GM21786 (cell line): ENCODE measurements at regions not wholly inside any gene's neighbourhood (a gene's known extent, or its start where the extent isn't known, plus 50 kb on each side); places are given as distances from the start of the nearest gene placed in this dataset.

Experiments used
- ATAC-seq: cut with Tn5 transposase; IDR thresholded peaks from one replicate; pipeline ENCODE4 v1.9.1; 2021; ENCODE audit not compliant: unreplicated experiment

GRCh38 chr3:181134873-181135272, 145.3 kb upstream of the DNAJC19 start:
- no peak for ATAC-seq

GRCh38 chr3:181133832-181134231, 144.3 kb upstream of the DNAJC19 start:
- ATAC-seq, result no peak

- no peak for ATAC-seq
These were observed 116.1 kb upstream of the DNAJC19 start for GRCh38 chr3:181105646-181106045.

DNA sequence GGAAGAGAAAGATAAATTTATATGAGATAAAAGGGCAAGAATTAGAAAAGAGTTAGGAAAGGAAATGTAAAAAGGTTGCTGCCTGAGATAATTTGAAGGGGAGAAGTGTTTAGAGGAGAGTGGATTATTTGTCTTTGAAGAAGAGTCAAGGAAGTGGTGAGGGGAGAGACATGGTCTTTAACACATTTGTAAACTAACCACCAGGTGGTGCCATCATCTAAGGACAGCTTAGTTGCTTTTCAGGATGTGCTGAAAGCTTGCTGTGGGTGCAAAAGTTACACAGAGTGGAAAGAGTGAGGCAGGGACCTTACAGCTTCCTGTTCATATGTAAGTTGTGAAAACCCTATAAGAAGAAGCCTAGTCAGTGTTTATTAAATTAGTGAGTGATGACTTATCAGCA, 114.1 kb upstream of the DNAJC19 start:
- ATAC-seq, result no peak

DNA sequence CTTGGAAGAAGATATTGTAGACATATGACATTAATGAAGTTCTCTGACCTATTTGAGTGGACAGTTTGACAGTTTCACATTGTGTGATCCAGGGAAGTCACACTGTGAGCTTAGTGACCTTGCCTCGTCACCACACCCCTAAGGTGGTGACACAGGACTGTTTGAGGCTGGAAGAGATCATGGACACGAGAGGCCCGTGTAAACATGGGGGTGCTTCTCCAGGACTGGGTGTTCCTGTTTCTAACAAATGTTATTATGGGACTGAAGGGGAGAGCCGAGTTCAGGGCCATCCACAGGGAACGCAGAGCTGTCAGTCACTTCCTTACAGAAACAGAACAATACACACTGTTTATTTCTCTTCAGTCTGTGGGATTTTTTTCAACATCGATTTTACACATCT, 96.5 kb upstream of the DNAJC19 start:
- no peak for ATAC-seq

DNA sequence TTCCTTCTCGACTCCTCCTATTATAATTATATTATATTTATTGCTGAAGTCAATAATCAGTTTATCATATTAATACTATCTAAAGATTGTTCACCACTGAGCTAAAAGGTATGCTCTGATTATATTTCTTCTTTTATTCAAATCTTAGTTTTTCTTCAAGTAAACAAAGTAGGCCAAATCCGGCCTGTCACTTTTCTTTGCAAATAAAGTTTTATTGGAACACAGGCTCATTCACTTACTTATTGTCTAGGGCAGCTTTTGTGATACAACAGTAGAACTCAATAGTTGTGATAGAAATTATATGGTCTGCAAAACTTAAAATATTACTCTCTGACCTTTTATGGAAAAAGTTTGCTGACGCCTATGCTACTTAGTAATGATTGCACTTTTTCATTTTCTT, 92.4 kb upstream of the DNAJC19 start:
- no peak for ATAC-seq

DNA sequence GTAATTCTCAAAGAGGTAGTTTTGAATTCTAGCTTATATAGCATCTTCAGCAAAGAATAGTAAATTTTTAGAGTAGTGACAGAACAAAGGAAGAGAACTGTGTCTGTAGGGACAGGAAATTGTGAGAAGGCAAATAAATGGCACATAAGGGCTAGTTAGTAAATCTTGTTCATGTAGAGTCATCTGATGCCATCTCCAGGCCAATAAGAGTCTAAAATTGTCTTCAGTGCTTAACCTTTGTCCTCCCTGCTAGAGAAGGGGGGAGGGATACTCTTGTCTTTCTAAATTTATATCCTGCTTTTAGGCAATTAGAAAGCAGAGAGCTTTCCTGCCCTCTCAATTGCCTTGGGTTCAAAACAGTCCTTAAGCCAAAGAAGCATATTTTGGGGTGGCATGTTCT, 87.0 kb upstream of the DNAJC19 start:
- no peak for ATAC-seq

GRCh38 chr3:181075098-181075497, 85.6 kb upstream of the DNAJC19 start:
- ATAC-seq, result no peak

DNA sequence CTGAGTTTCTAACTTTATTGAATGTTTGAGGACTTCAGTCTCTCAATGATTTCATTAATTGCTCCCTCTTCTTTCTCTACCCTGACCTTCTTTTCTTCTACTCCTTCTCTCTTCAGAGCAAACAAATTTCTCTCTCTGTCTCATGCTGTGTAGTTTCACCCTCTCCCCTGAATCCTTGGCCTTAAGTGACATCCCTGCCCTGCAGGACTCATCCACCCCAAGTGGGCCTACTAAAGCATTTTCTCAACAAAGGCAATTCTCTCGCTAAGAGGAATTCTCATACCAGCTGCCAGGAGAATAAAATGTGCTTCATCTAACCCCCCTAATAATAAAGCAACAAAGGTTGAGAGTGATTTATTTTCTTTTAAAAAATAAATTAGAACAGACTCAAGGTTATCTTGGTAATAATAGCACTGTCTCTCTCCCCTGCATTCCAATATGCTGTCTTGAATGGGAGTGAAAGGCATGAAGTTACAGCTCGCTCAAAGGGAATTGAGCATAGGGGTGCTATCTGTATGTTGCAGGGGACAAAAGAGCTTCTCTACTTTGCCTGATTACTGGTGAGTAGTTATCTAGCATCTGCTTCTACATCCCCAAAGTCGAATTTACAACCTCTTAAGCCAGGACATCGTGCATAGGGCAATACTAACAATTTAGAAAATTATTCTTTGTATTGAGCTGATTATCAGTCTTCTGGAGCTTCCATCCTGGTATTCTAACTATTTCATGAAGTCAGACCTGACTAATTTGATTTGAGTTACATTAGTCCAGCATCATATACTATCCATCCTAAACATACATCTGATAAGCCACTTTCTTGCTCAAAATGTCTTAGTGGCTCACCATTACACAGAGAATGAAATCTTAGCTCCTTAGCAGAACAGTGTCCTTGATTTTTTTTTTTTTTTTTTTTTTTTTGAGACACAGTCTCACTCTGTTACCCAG, 76.9 kb upstream of the DNAJC19 start:
- no peak for ATAC-seq

DNA sequence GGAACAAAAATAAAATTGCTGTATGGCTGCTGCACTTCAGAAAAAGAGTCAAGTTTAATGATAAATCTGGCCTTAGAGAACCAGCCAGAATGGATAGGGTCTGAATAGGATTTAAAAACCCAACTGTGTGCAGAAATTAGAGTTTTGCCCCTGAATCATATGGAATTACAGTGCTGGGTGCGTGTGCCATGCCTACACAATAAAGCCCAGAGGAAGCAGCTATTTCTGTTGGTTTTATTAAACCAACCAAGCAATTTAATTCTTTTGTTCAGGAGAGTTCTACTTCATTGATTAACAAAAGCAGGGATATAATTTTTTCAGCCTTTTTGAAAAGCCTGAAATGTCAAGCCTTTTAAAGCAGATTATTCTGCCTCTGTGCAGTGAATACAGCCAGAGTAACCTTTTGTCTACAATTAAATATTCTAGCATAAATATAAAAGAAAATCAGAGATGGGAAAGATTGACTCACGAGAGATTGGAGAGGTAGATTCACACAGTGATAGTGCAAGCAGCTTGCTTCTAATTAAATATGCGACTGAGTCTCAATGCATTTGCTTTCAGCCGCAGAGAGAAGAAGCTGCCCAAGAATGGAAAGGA, 66.7 kb upstream of the DNAJC19 start:
- ATAC-seq, result no peak

- no peak for ATAC-seq
These were observed 65.0 kb upstream of the DNAJC19 start for GRCh38 chr3:181054538-181054937.

- no peak for ATAC-seq
These were observed 62.7 kb upstream of the DNAJC19 start for GRCh38 chr3:181052256-181052655.

GRCh38 chr3:181050738-181051137, 61.2 kb upstream of the DNAJC19 start:
- no peak for ATAC-seq

GRCh38 chr3:181040030-181040429, 50.5 kb upstream of the DNAJC19 start:
- ATAC-seq, result no peak
